H1 (cell line): ENCODE measurements at regions not wholly inside any gene's neighbourhood (a gene's known extent, or its start where the extent isn't known, plus 50 kb on each side); places are given as distances from the start of the nearest gene placed in this dataset.

Experiments
- CTCF ChIA-PET: fragments of 300-600 bp; sonication (Branson Sonifier 250); formaldehyde crosslinking; loops from one replicate; lab custom pipeline; 2021; ENCODE audit not compliant: partially characterized antibody; lab: Charles Lee
- POLR2A ChIA-PET: fragments of 300-600 bp; sonication (Branson Sonifier 250); formaldehyde crosslinking; loops from one replicate; lab custom pipeline; 2021; ENCODE audit warnings: inconsistent platforms; ENCODE audit not compliant: partially characterized antibody; lab: Charles Lee
- DNase-seq, 2 experiments: peaks; one replicate each; pipeline versions ENCODE4 v3.0.0 to v3.0.0-alpha.2; 2010 to 2022; ENCODE audit warnings: low spot score in 2 of 2, low read depth in 1 of 2, mixed read lengths in 1 of 2
- FAIRE-seq: peaks from 2 replicates; lab custom pipeline; 2011; peaks lifted over from hg19 to GRCh38; lab: Jason Lieb, UNC
- H2AFZ ChIP-seq: 2 replicates; pipeline ENCODE4 v1.8.1; 2012; ENCODE audit warnings: low read length, inconsistent platforms
- H2AK5ac ChIP-seq: 2 replicates; pipeline ENCODE4 v1.6.1; 2013; ENCODE audit warnings: low read depth, low read length
- H2BK120ac ChIP-seq: replicated peaks from 2 replicates; pipeline ENCODE3; 2013; ENCODE audit warnings: low read depth, low read length, inconsistent platforms
- H2BK12ac ChIP-seq: 2 replicates; pipeline ENCODE4 v1.6.1; 2013; ENCODE audit warnings: low read depth, low read length
- H2BK15ac ChIP-seq: 2 replicates; pipeline ENCODE4 v1.6.1; 2013; ENCODE audit warnings: low read length
- H2BK20ac ChIP-seq: 2 replicates; pipeline ENCODE4 v1.6.1; 2013; ENCODE audit warnings: low read length
- H2BK5ac ChIP-seq: 2 replicates; pipeline ENCODE4 v1.6.1; 2013; ENCODE audit warnings: low read depth, low read length
- H3K14ac ChIP-seq: 2 replicates; pipeline ENCODE4 v1.6.1; 2013; ENCODE audit warnings: inconsistent platforms; ENCODE audit not compliant: insufficient read length
- H3K18ac ChIP-seq: 2 replicates; pipeline ENCODE4 v1.6.1; 2013; ENCODE audit warnings: low read length; ENCODE audit errors: extremely low read depth
- H3K23ac ChIP-seq: 2 replicates; pipeline ENCODE4 v1.6.1; 2013; ENCODE audit warnings: inconsistent platforms; ENCODE audit not compliant: insufficient read length
- H3K23me2 ChIP-seq: 2 replicates; pipeline ENCODE4 v1.6.1; 2013; ENCODE audit warnings: low read depth, low read length
- H3K27ac ChIP-seq: 2 replicates; pipeline ENCODE4 v1.6.1; 2011; ENCODE audit warnings: low read depth, low read length, inconsistent platforms
- H3K27me3 ChIP-seq, 4 experiments: replicated peaks in 1 of 4; 1 replicate in 1 of 4; 2 replicates in 3 of 4; pipeline versions ENCODE4 v1.6.1 to v1.8.1; 2011 to 2013; ENCODE audit warnings: low read length in 3 of 4, mild to moderate bottlenecking in 3 of 4, inconsistent platforms in 2 of 4, mixed read lengths in 2 of 4, moderate library complexity in 1 of 4; ENCODE audit not compliant: control insufficient read depth in 3 of 4, insufficient read depth in 3 of 4; ENCODE audit errors: extremely low read depth in 1 of 4
- H3K36me3 ChIP-seq, 4 experiments: 2 replicates each; pipeline versions ENCODE4 v1.6.1 to v1.8.1; 2011 to 2013; ENCODE audit warnings: mild to moderate bottlenecking in 4 of 4, low read length in 3 of 4, moderate library complexity in 2 of 4, control low read depth in 1 of 4, inconsistent platforms in 1 of 4; ENCODE audit not compliant: insufficient read depth in 4 of 4, control insufficient read depth in 2 of 4
- H3K4ac ChIP-seq: replicated peaks from 2 replicates; pipeline ENCODE3; 2013; ENCODE audit warnings: low read length, low read depth, mixed read lengths, inconsistent platforms; ENCODE audit not compliant: insufficient read length
- H3K4me1 ChIP-seq, 4 experiments: replicated peaks in 1 of 4; 1 replicate in 1 of 4; 2 replicates in 3 of 4; pipeline versions ENCODE4 v1.6.1 to v1.8.1; 2011 to 2013; ENCODE audit warnings: low read length in 3 of 4, inconsistent platforms in 2 of 4, mixed read lengths in 1 of 4; ENCODE audit not compliant: insufficient read depth in 4 of 4, control insufficient read depth in 3 of 4
- H3K4me2 ChIP-seq, 2 experiments: 2 replicates each; pipeline versions ENCODE4 v1.6.1 to v1.8.1; 2011 to 2013; ENCODE audit warnings: low read depth in 2 of 2, low read length in 2 of 2, control low read depth in 1 of 2, inconsistent platforms in 1 of 2, mild to moderate bottlenecking in 1 of 2; ENCODE audit not compliant: insufficient read depth in 1 of 2
- H3K4me3 ChIP-seq, 4 experiments: fragments of 200-600, 300-600 bp in 1 of 4; sonication (generic), shearing (Covaris generic), sonication (Bioruptor Twin) in 1 of 4; 2 replicates each; pipeline versions ENCODE4 v1.5.1 to v1.8.1; 2011 to 2016; ENCODE audit warnings: low read length in 4 of 4, low read depth in 3 of 4, control low read depth in 2 of 4, inconsistent platforms in 2 of 4, mild to moderate bottlenecking in 2 of 4, mixed read lengths in 1 of 4, moderate library complexity in 1 of 4; ENCODE audit not compliant: insufficient read depth in 2 of 4; ENCODE audit errors: extremely low read depth in 1 of 4
- H3K56ac ChIP-seq: replicated peaks from 2 replicates; pipeline ENCODE3; 2013; ENCODE audit warnings: low read depth, mild to moderate bottlenecking, mixed read lengths, low read length, inconsistent platforms; ENCODE audit not compliant: insufficient read length
- H3K79me1 ChIP-seq: 2 replicates; pipeline ENCODE4 v1.6.1; 2013; ENCODE audit warnings: low read depth, low read length, control low read depth
- H3K79me2 ChIP-seq, 2 experiments: 2 replicates each; pipeline versions ENCODE4 v1.6.1 to v1.8.1; 2012 to 2013; ENCODE audit warnings: low read length in 2 of 2, mild to moderate bottlenecking in 2 of 2, inconsistent platforms in 1 of 2; ENCODE audit not compliant: insufficient read depth in 2 of 2, control insufficient read depth in 1 of 2
- H3K9ac ChIP-seq, 4 experiments: replicated peaks in 1 of 4; 1 replicate in 1 of 4; 2 replicates in 3 of 4; pipeline versions ENCODE4 v1.6.1 to v1.8.1; 2011 to 2013; ENCODE audit warnings: low read depth in 3 of 4, low read length in 3 of 4, control low read depth in 2 of 4, mild to moderate bottlenecking in 2 of 4, moderate library complexity in 2 of 4, inconsistent platforms in 1 of 4; ENCODE audit errors: extremely low read depth in 1 of 4
- H3K9me3 ChIP-seq, 2 experiments: 2 replicates each; pipeline versions ENCODE4 v1.6.1 to v1.8.1; 2012 to 2013; ENCODE audit warnings: mild to moderate bottlenecking in 2 of 2, moderate library complexity in 2 of 2, control low read depth in 1 of 2, inconsistent platforms in 1 of 2, low read depth in 1 of 2, low read length in 1 of 2, mixed read lengths in 1 of 2; ENCODE audit not compliant: insufficient read depth in 2 of 2
- H4K20me1 ChIP-seq, 2 experiments: replicated peaks in 1 of 2; 2 replicates each; pipeline versions ENCODE3 to v1.8.1; 2011 to 2013; ENCODE audit warnings: inconsistent platforms in 2 of 2, low read length in 2 of 2, mild to moderate bottlenecking in 1 of 2; ENCODE audit not compliant: insufficient read depth in 2 of 2, control insufficient read depth in 1 of 2
- H4K5ac ChIP-seq: 2 replicates; pipeline ENCODE4 v1.6.1; 2013; ENCODE audit warnings: low read length, low read depth, mixed read lengths, inconsistent platforms; ENCODE audit not compliant: insufficient read length
- H4K8ac ChIP-seq: 2 replicates; pipeline ENCODE4 v1.8.0; 2013; ENCODE audit warnings: mild to moderate bottlenecking, moderate library complexity, low read length, inconsistent platforms; ENCODE audit not compliant: insufficient read depth; ENCODE audit errors: extremely low read depth
- H4K91ac ChIP-seq: replicated peaks from 2 replicates; pipeline ENCODE3; 2013; ENCODE audit warnings: low read length, mixed read lengths, inconsistent platforms; ENCODE audit not compliant: insufficient read length
- ASH2L ChIP-seq: fragments of 200-600, 300-600 bp; sonication (generic); IDR thresholded peaks from one replicate; pipeline ENCODE4 v1.7.1; 2017; ENCODE audit warnings: low read length
- BACH1 ChIP-seq: IDR thresholded peaks from 2 replicates; pipeline ENCODE4 v1.6.1; 2012; ENCODE audit warnings: low read length, improper control_type of control experiment
- BCL11A ChIP-seq, 2 experiments: IDR thresholded peaks; one replicate each; pipeline ENCODE4 v1.6.1; 2011; ENCODE audit warnings: low read depth in 2 of 2, low read length in 2 of 2, mild to moderate bottlenecking in 2 of 2
- BRCA1 ChIP-seq: IDR thresholded peaks from 2 replicates; pipeline ENCODE4 v1.6.1; 2012; ENCODE audit warnings: low read depth, low read length, improper control_type of control experiment
- CREB1 ChIP-seq: IDR thresholded peaks from 2 replicates; pipeline ENCODE4 v1.6.1; 2012; ENCODE audit warnings: inconsistent platforms
- CTBP2 ChIP-seq: IDR thresholded peaks from 2 replicates; pipeline ENCODE4 v1.7.0; 2011; ENCODE audit warnings: borderline replicate concordance, mild to moderate bottlenecking, moderate library complexity, mixed read lengths, low read length; ENCODE audit not compliant: insufficient read depth, insufficient read length
- EP300 ChIP-seq, 2 experiments: IDR thresholded peaks; 1 replicate in 1 of 2; 2 replicates in 1 of 2; pipeline ENCODE4 v1.6.1; 2011 to 2012; ENCODE audit warnings: low read depth in 2 of 2, low read length in 2 of 2, mild to moderate bottlenecking in 2 of 2, borderline replicate concordance in 1 of 2, inconsistent platforms in 1 of 2, moderate library complexity in 1 of 2
- EZH2 ChIP-seq: fragments of 200-600 bp; sonication (generic); IDR thresholded peaks from 2 replicates; pipeline ENCODE4 v1.7.1; 2012; ENCODE audit warnings: low read depth, mild to moderate bottlenecking, moderate library complexity, low read length, inconsistent platforms; ENCODE audit not compliant: severe bottlenecking
- MAX ChIP-seq: IDR thresholded peaks from 2 replicates; pipeline ENCODE4 v1.6.1; 2012; ENCODE audit warnings: inconsistent platforms
- POLR2A ChIP-seq, 2 experiments: IDR thresholded peaks; 1 replicate in 1 of 2; 2 replicates in 1 of 2; pipeline ENCODE4 v1.6.1; 2011; ENCODE audit warnings: low read depth in 2 of 2, low read length in 2 of 2, mild to moderate bottlenecking in 2 of 2; ENCODE audit errors: control extremely low read depth in 1 of 2
- SP1 ChIP-seq: IDR thresholded peaks from 2 replicates; pipeline ENCODE4 v1.6.1; 2011; ENCODE audit warnings: low read depth, low read length
- SUZ12 ChIP-seq: fragments of 200-600 bp; sonication (generic); IDR thresholded peaks from 2 replicates; pipeline ENCODE4 v1.6.1; 2012; ENCODE audit warnings: mild to moderate bottlenecking, inconsistent platforms, low read length, moderate library complexity, mixed read lengths
- TBP ChIP-seq: IDR thresholded peaks from 2 replicates; pipeline ENCODE4 v1.6.1; 2011; ENCODE audit warnings: low read depth, low read length, improper control_type of control experiment
- ZNF274 ChIP-seq: IDR thresholded peaks from 2 replicates; pipeline ENCODE4 v1.7.0; 2012; ENCODE audit warnings: low read length, borderline replicate concordance; ENCODE audit errors: extremely low read depth
- WGBS, 2 experiments: shearing (Covaris generic) in 1 of 2; methylation state at CpG; one replicate each; pipeline versions ENCODE4 v1.1.6 to v1.1.7; 2013 to 2015; ENCODE audit warnings: low lambda C conversion rate in 2 of 2, mixed read lengths in 2 of 2, inconsistent platforms in 1 of 2, low coverage in 1 of 2, missing lambda C conversion rate in 1 of 2; ENCODE audit not compliant: insufficient replicate concordance in 2 of 2, insufficient coverage in 1 of 2, insufficient read length in 1 of 2; ENCODE audit errors: extremely low coverage in 1 of 2, missing lambda C conversion rate in 1 of 2; 5-methylcytosine and 5-hydroxymethylcytosine counted together

- Histone ChIP-seq H4K5ac (no peak overlapping the region), H3K4me2 (no peak overlapping the region), H4K20me1 (no peaks in the 10 kb centered on the region), H3K27ac (no peak overlapping the region), H4K8ac (no peak overlapping the region), H3K56ac (no peak overlapping the region), H4K91ac (no peak overlapping the region), H3K9ac (no peak overlapping the region), H3K4me3 (no peak overlapping the region), H3K36me3 (no peaks in the 10 kb centered on the region), H3K23me2 (no peaks in the 10 kb centered on the region), H2AFZ (no peak overlapping the region), H3K9me3 (no peaks in the 10 kb centered on the region), H3K4ac (no peak overlapping the region), H3K4me1 (no peaks in the 10 kb centered on the region), H2BK20ac (no peak overlapping the region), H2AK5ac (no peak overlapping the region), H2BK15ac (no peak overlapping the region), H3K79me1 (no peaks in the 10 kb centered on the region), H2BK5ac (no peak overlapping the region), H3K23ac (no peak overlapping the region), H3K79me2 (no peaks in the 10 kb centered on the region), H3K18ac (no peak overlapping the region), H3K14ac (no peak overlapping the region), H2BK12ac (no peak overlapping the region), H3K27me3 (no peaks in the 10 kb centered on the region; a peak in 1 of 7 replicates), H2BK120ac (no peak overlapping the region)
- no peak for DNase-seq
- WGBS, 2 experiments: 96% methylated on average over 2 of the region's 2 CpGs; no CpG with 5 or more reads in 1 of the 2 experiments
- CTCF ChIA-PET: interaction anchor here (1.0 kb wide), 1 partner anchor 137 kb away, joined by 3 read pairs; no protein-coding TSS in a partner anchor
- no peak for FAIRE-seq
- POLR2A ChIA-PET: no interaction called here
- no peak for TF ChIP-seq CREB1
- no peak for TF ChIP-seq BRCA1
- no peak for TF ChIP-seq ASH2L
- TF ChIP-seq CTBP2: no peak
- no peak for TF ChIP-seq BCL11A (IDR thresholded peaks at IDR 0.05; ENCODE audit: low read depth in 2 of 2, low read length in 2 of 2)
- TF ChIP-seq EP300 (IDR thresholded peaks at IDR 0.05; ENCODE audit: borderline replicate concordance in 1 of 2, low read depth in 2 of 2, low read length in 2 of 2): no peak
- TF ChIP-seq SP1: no peak
- TF ChIP-seq EZH2: no peak
- TF ChIP-seq TBP: no peak
- no peak for TF ChIP-seq POLR2A (IDR thresholded peaks at IDR 0.05; ENCODE audit: control extremely low read depth in 1 of 2, low read depth in 2 of 2, low read length in 2 of 2)
- TF ChIP-seq MAX: no peak
- no peak for TF ChIP-seq SUZ12
- TF ChIP-seq ZNF274: no peak
- TF ChIP-seq BACH1: no peak
Observed at GRCh38 chr12:75651342-75651695, 139.9 kb upstream of the KRR1 start.
